Progenitor cell of endocrine pancreas (in vitro differentiated cells): ENCODE measurements at regions not wholly inside any gene's neighbourhood (a gene's known extent, or its start where the extent isn't known, plus 50 kb on each side); places are given as distances from the start of the nearest gene placed in this dataset.

ENCODE experiments used
- DNase-seq: peaks from one replicate; pipeline ENCODE4 v3.0.0; 2021; ENCODE audit warnings: low spot score; ENCODE audit not compliant: unreplicated experiment
- H3K27ac Mint-ChIP-seq: 2 replicates; pipeline ENCODE4 v1.8.0; 2021; ENCODE audit warnings: mild to moderate bottlenecking, moderate library complexity, mixed read lengths
- H3K27me3 Mint-ChIP-seq: 2 replicates; pipeline ENCODE4 v1.8.0; 2021; ENCODE audit warnings: mixed read lengths
- H3K36me3 Mint-ChIP-seq: 2 replicates; pipeline ENCODE4 v1.8.0; 2022; ENCODE audit warnings: mixed read lengths; ENCODE audit not compliant: insufficient read depth
- H3K4me1 Mint-ChIP-seq: 2 replicates; pipeline ENCODE4 v1.8.0; 2021; ENCODE audit warnings: low read depth, mixed read lengths
- H3K4me3 Mint-ChIP-seq: 2 replicates; pipeline ENCODE4 v1.8.0; 2021; ENCODE audit warnings: low read depth, mild to moderate bottlenecking, moderate library complexity, mixed read lengths
- H3K9me3 Mint-ChIP-seq: 2 replicates; pipeline ENCODE4 v1.8.0; 2021; ENCODE audit warnings: low read depth, mixed read lengths
- CTCF ChIP-seq: fragments of 200-600 bp; sonication (generic); IDR thresholded peaks from one replicate; pipeline ENCODE4 v1.5.0; 2021; ENCODE audit warnings: antibody characterized with exemption, mild to moderate bottlenecking; ENCODE audit not compliant: unreplicated experiment

- no peaks in the 10 kb centered on the region for H3K4me1 Mint-ChIP-seq
- no peak overlapping the region for H3K4me3 Mint-ChIP-seq
- H3K27me3 Mint-ChIP-seq = no peaks in the 10 kb centered on the region
- no peak for DNase-seq
- peaks cover 16% of the 10 kb centered on the region for H3K9me3 Mint-ChIP-seq
- H3K27ac Mint-ChIP-seq = no peak overlapping the region
- TF ChIP-seq CTCF = no peak
- H3K36me3 Mint-ChIP-seq = no peaks in the 10 kb centered on the region
These were observed 89.2 kb upstream of the GPM6B start for GRCh38 chrX:13906093-13906492.

GRCh38 chrX:13903405-13903804 lies 86.5 kb upstream of the GPM6B start:
- Mint-ChIP-seq H3K36me3 (no peaks in the 10 kb centered on the region), H3K9me3 (peaks cover 16% of the 10 kb centered on the region), H3K27ac (no peak overlapping the region), H3K27me3 (no peaks in the 10 kb centered on the region), H3K4me3 (no peak overlapping the region), H3K4me1 (no peaks in the 10 kb centered on the region)
- no peak for DNase-seq
- no peak for TF ChIP-seq CTCF

GRCh38 chrX:13902406-13902805 lies 85.5 kb upstream of the GPM6B start:
- Mint-ChIP-seq H3K36me3 (no peaks in the 10 kb centered on the region), H3K27ac (no peak overlapping the region), H3K9me3 (peaks cover 22% of the 10 kb centered on the region), H3K27me3 (no peaks in the 10 kb centered on the region), H3K4me3 (no peak overlapping the region), H3K4me1 (no peaks in the 10 kb centered on the region)
- DNase-seq = no peak
- TF ChIP-seq CTCF = no peak

GRCh38 chrX:13901354-13901753 lies 84.5 kb upstream of the GPM6B start:
- Mint-ChIP-seq H3K4me3 (no peak overlapping the region), H3K9me3 (peaks cover 18% of the 10 kb centered on the region), H3K27me3 (no peaks in the 10 kb centered on the region), H3K4me1 (peaks cover 2% of the 10 kb centered on the region), H3K27ac (no peak overlapping the region), H3K36me3 (no peaks in the 10 kb centered on the region)
- no peak for TF ChIP-seq CTCF
- no peak for DNase-seq

- H3K36me3 Mint-ChIP-seq = no peaks in the 10 kb centered on the region
These were observed 83.5 kb upstream of the GPM6B start for GRCh38 chrX:13900351-13900750.

More at GRCh38 chrX:13900351-13900750, 83.5 kb upstream of the GPM6B start:
- Mint-ChIP-seq H3K9me3 (peaks cover 18% of the 10 kb centered on the region), H3K27me3 (no peaks in the 10 kb centered on the region), H3K4me1 (peaks cover 2% of the 10 kb centered on the region), H3K4me3 (no peak overlapping the region), H3K27ac (no peak overlapping the region)
- DNase-seq = no peak
- TF ChIP-seq CTCF = no peak
